ENCODE measurements at regions not wholly inside any gene's neighbourhood (a gene's known extent, or its start where the extent isn't known, plus 50 kb on each side); places are given as distances from the start of the nearest gene placed in this dataset.
A peak's percentile ranks its signal among the peaks of the same experiment; 100 is the strongest.

DNA sequence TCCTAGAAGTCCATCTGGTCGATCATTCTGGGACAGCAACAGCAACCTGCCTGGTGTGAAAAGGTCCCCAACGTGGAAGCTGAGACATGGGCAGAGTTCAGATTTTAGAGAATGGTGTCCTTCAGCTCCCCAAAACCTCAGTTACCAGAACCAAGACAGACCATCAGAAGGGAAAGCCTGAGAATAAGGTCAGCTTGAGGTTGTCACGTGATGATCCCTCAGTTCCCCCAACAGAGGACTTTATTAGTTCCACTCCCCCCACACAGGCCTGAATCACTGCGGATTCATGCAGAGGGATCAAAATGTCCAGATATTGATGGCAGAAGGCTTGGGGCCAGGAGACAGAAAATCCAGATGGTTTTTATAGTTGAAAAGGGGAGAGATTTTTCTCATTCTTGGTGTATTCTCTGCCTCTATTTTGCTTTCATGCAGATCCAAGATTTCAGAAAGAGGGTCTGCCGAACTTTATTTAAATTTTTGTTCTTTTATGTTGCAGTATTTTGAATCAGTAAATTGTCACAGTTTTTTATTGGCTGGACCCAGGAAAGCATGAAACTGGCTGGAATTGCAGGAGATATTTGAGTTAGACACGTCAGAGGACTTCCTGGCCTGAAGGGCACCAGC is 139.0 kb upstream of the NTM start:
- DNase-seq (ENCODE audit: extremely low read depth in 1 of 4, low spot score in 3 of 4) (no peak), FAIRE-seq (no peak), ATAC-seq (no peak)
- in situ Hi-C loops (cut with MboI), result no loop called here
- no peak overlapping the region for H2AFZ ChIP-seq (ENCODE audit: low read depth, low read length)
- no peak overlapping the region for H3K9ac ChIP-seq (ENCODE audit: insufficient read depth in 1 of 2, low read depth in 2 of 2, low read length in 2 of 2)
- H3K4me2 ChIP-seq (ENCODE audit: insufficient read depth, low read length), result no peak overlapping the region
- H3K27ac ChIP-seq (ENCODE audit: extremely low read depth, low read depth, low read length), result no peak overlapping the region
- POLR2A ChIA-PET, result interaction anchor here (0.6 kb wide), 1 partner anchor 13 kb away, joined by 3 read pairs; no protein-coding TSS in a partner anchor
- CTCF ChIA-PET (ENCODE audit: low intra/inter-chr PET ratio), result no interaction called here
- no peaks in the 10 kb centered on the region for H3K4me1 ChIP-seq (replicated peaks in 1 of 2; ENCODE audit: control insufficient read depth in 2 of 2, insufficient read depth in 2 of 2, low read length in 2 of 2)
- intact Hi-C loops (cut with micrococcal nuclease), result no loop called here
- WGBS (ENCODE audit: insufficient coverage, low coverage, missing lambda C conversion rate), result 0% methylated on average over 5 of the region's 6 CpGs
- H3K79me2 ChIP-seq (ENCODE audit: control insufficient read depth, insufficient read depth, low read length), result no peaks in the 10 kb centered on the region
- H3K36me3 ChIP-seq (ENCODE audit: control insufficient read depth, insufficient read depth, low read length), result no peaks in the 10 kb centered on the region
- H4K20me1 ChIP-seq (replicated peaks; ENCODE audit: control insufficient read depth, insufficient read depth, low read length), result no peaks in the 10 kb centered on the region
- H3K27me3 ChIP-seq (ENCODE audit: control insufficient read depth in 2 of 2, insufficient read depth in 2 of 2, low read length in 2 of 2), result peaks cover 0 to 5% of the 10 kb centered on the region in 2 experiments; a peak in 1 of 5 replicates
- H3K9me3 ChIP-seq (replicated peaks; ENCODE audit: control insufficient read depth, insufficient read depth, low read depth, low read length), result no peaks in the 10 kb centered on the region
- TF ChIP-seq RAD51 (IDR thresholded peaks at IDR 0.05; ENCODE audit: borderline replicate concordance, low read depth), result 0 out of 2 replicates have a peak, but pooled peaks have one; percentile 16
- no peak for TF ChIP-seq ZFP30 (CRISPR knock-in tag; IDR thresholded peaks at IDR 0.05; ENCODE audit: borderline replicate concordance)
- no peak for TF ChIP-seq ZNF584 (CRISPR knock-in tag; IDR thresholded peaks at IDR 0.05; ENCODE audit: low read depth)
- TF ChIP-seq, protein P1, sequence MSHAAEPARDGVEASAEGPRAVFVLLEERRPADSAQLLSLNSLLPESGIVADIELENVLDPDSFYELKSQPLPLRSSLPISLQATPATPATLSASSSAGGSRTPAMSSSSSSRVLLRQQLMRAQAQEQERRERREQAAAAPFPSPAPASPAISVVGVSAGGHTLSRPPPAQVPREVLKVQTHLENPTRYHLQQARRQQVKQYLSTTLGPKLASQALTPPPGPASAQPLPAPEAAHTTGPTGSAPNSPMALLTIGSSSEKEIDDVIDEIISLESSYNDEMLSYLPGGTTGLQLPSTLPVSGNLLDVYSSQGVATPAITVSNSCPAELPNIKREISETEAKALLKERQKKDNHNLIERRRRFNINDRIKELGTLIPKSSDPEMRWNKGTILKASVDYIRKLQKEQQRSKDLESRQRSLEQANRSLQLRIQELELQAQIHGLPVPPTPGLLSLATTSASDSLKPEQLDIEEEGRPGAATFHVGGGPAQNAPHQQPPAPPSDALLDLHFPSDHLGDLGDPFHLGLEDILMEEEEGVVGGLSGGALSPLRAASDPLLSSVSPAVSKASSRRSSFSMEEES (CRISPR knock-in tag; IDR thresholded peaks at IDR 0.05), result peak; percentile 75
- no peak overlapping the region for H3K4me3 ChIP-seq
- BruUV-seq (replicated peaks), result no TSS peak
- H3K9me1 ChIP-seq (ENCODE audit: control insufficient read depth, insufficient read depth, low read length), result no peaks in the 10 kb centered on the region

All from K562 (cell line).